ENCODE measurements at regions not wholly inside any gene's neighbourhood (a gene's known extent, or its start where the extent isn't known, plus 50 kb on each side); places are given as distances from the start of the nearest gene placed in this dataset.

- Histone ChIP-seq H3K9ac (ENCODE audit: low read length) (no peak overlapping the region), H3K79me2 (ENCODE audit: low read length) (no peaks in the 10 kb centered on the region), H2AFZ (ENCODE audit: low read length) (no peak overlapping the region), H3K4me3 (ENCODE audit: low read length) (no peak overlapping the region), H3K9me3 (ENCODE audit: low read length) (no peaks in the 10 kb centered on the region), H3K4me2 (ENCODE audit: low read length) (no peak overlapping the region), H3K27ac (ENCODE audit: low read length) (no peak overlapping the region), H3K36me3 (ENCODE audit: low read depth, low read length) (no peaks in the 10 kb centered on the region), H3K9me2 (replicated peaks; ENCODE audit: low read length) (no peaks in the 10 kb centered on the region), H4K20me1 (ENCODE audit: low read length) (no peaks in the 10 kb centered on the region), H3K4me1 (ENCODE audit: insufficient read depth, low read length) (no peaks in the 10 kb centered on the region), H3F3A (ENCODE audit: low read length, unreplicated experiment) (no peaks in the 10 kb centered on the region), H3K27me3 (ENCODE audit: low read length) (peaks cover 11% of the 10 kb centered on the region; the same call in 1 of the 2 replicates)
- POLR2A ChIA-PET (ENCODE audit: unreplicated experiment): no interaction called here
- ATAC-seq (no peak), DNase-seq (no peak)
- CTCF ChIA-PET: no interaction called here
- no TSS peak for BruUV-seq (replicated peaks)
- intact Hi-C loops (cut with micrococcal nuclease): no loop called here
- TF ChIP-seq EZH2 (IDR thresholded peaks at IDR 0.05; ENCODE audit: low read length, unreplicated experiment): no peak
- TF ChIP-seq CTCF (conservative IDR thresholded peaks at IDR 0.05; ENCODE audit: low read depth, low read length): no peak
- no peak for TF ChIP-seq EZH2phosphoT487 (IDR thresholded peaks at IDR 0.05; ENCODE audit: borderline replicate concordance, low read length)
Measured at GRCh38 chr22:47238690-47239473, 476.4 kb downstream of the TBC1D22A start.

- POLR2A ChIA-PET (ENCODE audit: unreplicated experiment): no interaction called here
- Histone ChIP-seq H3F3A (ENCODE audit: low read length, unreplicated experiment) (no peaks in the 10 kb centered on the region), H3K27me3 (ENCODE audit: low read length) (peaks cover 11% of the 10 kb centered on the region; the same call in 1 of the 2 replicates), H3K79me2 (ENCODE audit: low read length) (no peaks in the 10 kb centered on the region), H4K20me1 (ENCODE audit: low read length) (no peaks in the 10 kb centered on the region), H3K9me2 (replicated peaks; ENCODE audit: low read length) (no peaks in the 10 kb centered on the region), H3K9ac (ENCODE audit: low read length) (no peak overlapping the region), H3K4me2 (ENCODE audit: low read length) (no peak overlapping the region), H3K27ac (ENCODE audit: low read length) (no peak overlapping the region), H3K4me1 (ENCODE audit: insufficient read depth, low read length) (no peaks in the 10 kb centered on the region), H2AFZ (ENCODE audit: low read length) (no peak overlapping the region), H3K36me3 (ENCODE audit: low read depth, low read length) (no peaks in the 10 kb centered on the region), H3K9me3 (ENCODE audit: low read length) (no peaks in the 10 kb centered on the region), H3K4me3 (ENCODE audit: low read length) (no peak overlapping the region)
- BruUV-seq (replicated peaks): no TSS peak
- CTCF ChIA-PET: no interaction called here
- intact Hi-C loops (cut with micrococcal nuclease): no loop called here
- DNase-seq (no peak), ATAC-seq (no peak)
- TF ChIP-seq EZH2 (IDR thresholded peaks at IDR 0.05; ENCODE audit: low read length, unreplicated experiment) (no peak), CTCF (conservative IDR thresholded peaks at IDR 0.05; ENCODE audit: low read depth, low read length) (no peak), EZH2phosphoT487 (IDR thresholded peaks at IDR 0.05; ENCODE audit: borderline replicate concordance, low read length) (no peak)
Measured at GRCh38 chr22:47237890-47238480, 475.5 kb downstream of the TBC1D22A start.

GRCh38 chr22:47236718-47237117 lies 474.3 kb downstream of the TBC1D22A start:
- intact Hi-C loops (cut with micrococcal nuclease): no loop called here
- no peaks in the 10 kb centered on the region for H3F3A ChIP-seq (ENCODE audit: low read length, unreplicated experiment)
- H3K4me2 ChIP-seq (ENCODE audit: low read length): no peak overlapping the region
- no peaks in the 10 kb centered on the region for H4K20me1 ChIP-seq (ENCODE audit: low read length)
- no peaks in the 10 kb centered on the region for H3K9me3 ChIP-seq (ENCODE audit: low read length)
- peaks cover 11% of the 10 kb centered on the region; the same call in 1 of the 2 replicates for H3K27me3 ChIP-seq (ENCODE audit: low read length)
- H3K79me2 ChIP-seq (ENCODE audit: low read length): no peaks in the 10 kb centered on the region
- H2AFZ ChIP-seq (ENCODE audit: low read length): no peak overlapping the region
- no peaks in the 10 kb centered on the region for H3K9me2 ChIP-seq (replicated peaks; ENCODE audit: low read length)
- H3K27ac ChIP-seq (ENCODE audit: low read length): no peak overlapping the region
- BruUV-seq (replicated peaks): no TSS peak
- ATAC-seq (no peak), DNase-seq (no peak)
- no peaks in the 10 kb centered on the region for H3K4me1 ChIP-seq (ENCODE audit: insufficient read depth, low read length)
- H3K9ac ChIP-seq (ENCODE audit: low read length): no peak overlapping the region
- TF ChIP-seq EZH2phosphoT487 (IDR thresholded peaks at IDR 0.05; ENCODE audit: borderline replicate concordance, low read length) (no peak), EZH2 (IDR thresholded peaks at IDR 0.05; ENCODE audit: low read length, unreplicated experiment) (no peak), CTCF (conservative IDR thresholded peaks at IDR 0.05; ENCODE audit: low read depth, low read length) (no peak)
- CTCF ChIA-PET: no interaction called here
- H3K36me3 ChIP-seq (ENCODE audit: low read depth, low read length): no peaks in the 10 kb centered on the region
- H3K4me3 ChIP-seq (ENCODE audit: low read length): no peak overlapping the region
- POLR2A ChIA-PET (ENCODE audit: unreplicated experiment): no interaction called here

Data from PC-3 (cell line).